Endothelial cell of umbilical vein (primary cell): ENCODE measurements at regions not wholly inside any gene's neighbourhood (a gene's known extent, or its start where the extent isn't known, plus 50 kb on each side); places are given as distances from the start of the nearest gene placed in this dataset.

Source experiments
- BruUV-seq: library from RNA; stranded (reverse); fragments of 400-500 nt; replicated peaks from 2 replicates; lab custom pipeline; 2021; lab: Mats Ljungman, UMichigan
- CTCF ChIA-PET: fragments of 300-600, 350-600 bp; sonication (Branson Sonifier 250); formaldehyde crosslinking; loops from one replicate; lab custom pipeline; 2021; ENCODE audit warnings: antibody characterized with exemption, inconsistent platforms; lab: Charles Lee
- POLR2A ChIA-PET: fragments of 300-600, 350-600 bp; sonication (Branson Sonifier 250); formaldehyde crosslinking; loops from one replicate; lab custom pipeline; 2021; ENCODE audit warnings: antibody characterized with exemption, inconsistent platforms; lab: Charles Lee
- DNase-seq: peaks from one replicate; pipeline ENCODE4 v3.0.0-alpha.2; 2011; ENCODE audit warnings: low read depth, low spot score
- FAIRE-seq: peaks from 2 replicates; lab custom pipeline; 2011; peaks lifted over from hg19 to GRCh38; lab: Jason Lieb, UNC
- H2AFZ ChIP-seq: 2 replicates; pipeline ENCODE4 v1.6.0; 2012; ENCODE audit warnings: low read depth, low read length, control low read depth, inconsistent platforms
- H3K27ac ChIP-seq: 2 replicates; pipeline ENCODE4 v1.5.1; 2011; ENCODE audit warnings: low read depth, mild to moderate bottlenecking, control low read depth, low read length, moderate library complexity; ENCODE audit not compliant: insufficient read depth
- H3K27me3 ChIP-seq, 2 experiments: 2 replicates each; pipeline versions ENCODE4 v1.6.0 to v1.6.1; 2011; ENCODE audit warnings: low read length in 2 of 2, mixed read lengths in 1 of 2; ENCODE audit not compliant: control insufficient read depth in 2 of 2, insufficient read depth in 2 of 2
- H3K36me3 ChIP-seq, 2 experiments: 2 replicates in 1 of 2; 3 replicates in 1 of 2; pipeline ENCODE4 v1.5.1; 2011; ENCODE audit warnings: low read length in 2 of 2, mild to moderate bottlenecking in 1 of 2, moderate library complexity in 1 of 2; ENCODE audit not compliant: control insufficient read depth in 2 of 2, insufficient read depth in 2 of 2; ENCODE audit errors: extremely low read depth in 1 of 2
- H3K4me1 ChIP-seq: 3 replicates; pipeline ENCODE4 v1.5.1; 2011; ENCODE audit warnings: mild to moderate bottlenecking, low read length; ENCODE audit not compliant: control insufficient read depth, insufficient read depth; ENCODE audit errors: extremely low read depth
- H3K4me2 ChIP-seq: 2 replicates; pipeline ENCODE4 v1.6.1; 2011; ENCODE audit warnings: low read length, control low read depth, mixed read lengths; ENCODE audit not compliant: insufficient read depth
- H3K4me3 ChIP-seq, 3 experiments: fragments of 200-600 bp in 1 of 3; sonication (generic), shearing (Covaris generic) in 1 of 3; replicated peaks in 1 of 3; 2 replicates each; pipeline ENCODE4 v1.5.1; 2011 to 2016; ENCODE audit warnings: control low read depth in 3 of 3, low read length in 3 of 3, mild to moderate bottlenecking in 2 of 3, inconsistent platforms in 1 of 3, low read depth in 1 of 3, moderate library complexity in 1 of 3; ENCODE audit not compliant: insufficient read depth in 1 of 3
- H3K79me2 ChIP-seq: 2 replicates; pipeline ENCODE4 v1.6.0; 2012; ENCODE audit warnings: low read length, inconsistent platforms; ENCODE audit not compliant: control insufficient read depth, insufficient read depth
- H3K9ac ChIP-seq: replicated peaks from 2 replicates; pipeline ENCODE3; 2011; ENCODE audit warnings: low read length, control low read depth; ENCODE audit not compliant: insufficient read depth; ENCODE audit errors: extremely low read depth
- H3K9me1 ChIP-seq: replicated peaks from 3 replicates; pipeline ENCODE4 v1.6.0; 2011; ENCODE audit warnings: mild to moderate bottlenecking, low read length; ENCODE audit not compliant: control insufficient read depth, insufficient read depth; ENCODE audit errors: extremely low read depth
- H3K9me3 ChIP-seq: replicated peaks from 2 replicates; pipeline ENCODE4 v1.5.1; 2012; ENCODE audit warnings: low read length, inconsistent platforms; ENCODE audit not compliant: control insufficient read depth, insufficient read depth
- H4K20me1 ChIP-seq: replicated peaks from 2 replicates; pipeline ENCODE3; 2011; ENCODE audit warnings: mild to moderate bottlenecking, low read length; ENCODE audit not compliant: control insufficient read depth, insufficient read depth; ENCODE audit errors: extremely low read depth
- CTCF ChIP-seq, 2 donors: IDR thresholded peaks; 1 replicate in 1 of 2; 2 replicates in 1 of 2; pipeline ENCODE4 v1.5.1; 2011; ENCODE audit warnings: low read length in 2 of 2, mild to moderate bottlenecking in 2 of 2, moderate library complexity in 2 of 2, control low read depth in 1 of 2, inconsistent platforms in 1 of 2, low read depth in 1 of 2; ENCODE audit not compliant: insufficient read depth in 1 of 2; ENCODE audit errors: extremely low read depth in 1 of 2
- EZH2 ChIP-seq: IDR thresholded peaks from 2 replicates; pipeline ENCODE4 v1.6.1; 2012; ENCODE audit warnings: borderline replicate concordance, low read depth, mild to moderate bottlenecking, moderate library complexity, low read length, inconsistent platforms; ENCODE audit not compliant: severe bottlenecking
- FOS ChIP-seq: IDR thresholded peaks from 2 replicates; pipeline ENCODE4 v1.6.1; 2011; ENCODE audit warnings: mild to moderate bottlenecking, low read length, moderate library complexity, borderline replicate concordance; ENCODE audit not compliant: insufficient read depth
- GATA2 ChIP-seq: IDR thresholded peaks from 2 replicates; pipeline ENCODE4 v1.7.0; 2011; ENCODE audit warnings: low read depth, mild to moderate bottlenecking, moderate library complexity, mixed read lengths, low read length; ENCODE audit not compliant: insufficient read length, insufficient read depth
- JUN ChIP-seq: IDR thresholded peaks from 2 replicates; pipeline ENCODE4 v1.6.1; 2011; ENCODE audit warnings: borderline replicate concordance, low read depth; ENCODE audit not compliant: insufficient read length, insufficient read depth
- MAX ChIP-seq: IDR thresholded peaks from 2 replicates; pipeline ENCODE4 v1.6.1; 2011; ENCODE audit not compliant: insufficient read depth, insufficient read length
- MYC ChIP-seq: IDR thresholded peaks from one replicate; pipeline ENCODE4 v1.6.1; 2011; ENCODE audit warnings: mild to moderate bottlenecking, low read depth, low read length
- POLR2A ChIP-seq: IDR thresholded peaks from 2 replicates; pipeline ENCODE4 v1.6.1; 2012; ENCODE audit warnings: low read depth, mild to moderate bottlenecking, control low read depth, low read length
- POLR2AphosphoS5 ChIP-seq: IDR thresholded peaks from 2 replicates; pipeline ENCODE4 v1.6.1; 2012; ENCODE audit warnings: low read depth, mild to moderate bottlenecking, control low read depth, low read length, moderate library complexity; ENCODE audit not compliant: insufficient read depth
- dilution Hi-C: fragments of 300-500 bp; cut with MboI; formaldehyde crosslinking; loops from one replicate; pipeline ENCODE4 v1.15.0; 2019; ENCODE audit warnings: low sequenced_read_pairs; ENCODE audit not compliant: extremely low pct_ligation_motif_present
- intact Hi-C: fragments of 100-400 bp; cut with micrococcal nuclease; formaldehyde crosslinking; loops from one replicate; pipeline ENCODE4 v1.10.0; 2022

GRCh38 chr1:67939186-67939743, 106.0 kb upstream of the GNG12 start:
- intact Hi-C loops, result no loop called here
- no TSS peak for BruUV-seq

More at GRCh38 chr1:67939186-67939743, 106.0 kb upstream of the GNG12 start:
- dilution Hi-C loops, result no loop called here
- TF ChIP-seq POLR2AphosphoS5, result no peak
- no peak for TF ChIP-seq MAX
- no peak for TF ChIP-seq EZH2
- TF ChIP-seq MYC, result no peak
- TF ChIP-seq FOS, result no peak
- no peak for TF ChIP-seq CTCF (IDR thresholded peaks at IDR 0.05; ENCODE audit: extremely low read depth in 1 of 2, insufficient read depth in 1 of 2, low read depth in 1 of 2, low read length in 2 of 2)
- TF ChIP-seq GATA2, result no peak
- TF ChIP-seq JUN, result no peak
- no peak for TF ChIP-seq POLR2A
- Histone ChIP-seq H3K9me3 (no peaks in the 10 kb centered on the region), H3K27me3 (no peaks in the 10 kb centered on the region), H2AFZ (no peak overlapping the region), H3K36me3 (no peaks in the 10 kb centered on the region), H3K9ac (no peak overlapping the region), H3K4me3 (no peak overlapping the region), H3K27ac (no peak overlapping the region), H3K4me1 (no peaks in the 10 kb centered on the region), H4K20me1 (no peaks in the 10 kb centered on the region), H3K9me1 (no peaks in the 10 kb centered on the region), H3K4me2 (no peak overlapping the region), H3K79me2 (no peaks in the 10 kb centered on the region)
- peak; percentile 10 for DNase-seq
- POLR2A ChIA-PET, result no interaction called here
- FAIRE-seq, result no peak
- CTCF ChIA-PET, result interaction anchor here (1.2 to 1.4 kb wide), 2 partner anchors 41 to 79 kb away, joined by 3 read pairs; no protein-coding TSS in a partner anchor
